Right lobe of liver (tissue), 4 donors: ENCODE measurements at regions not wholly inside any gene's neighbourhood (a gene's known extent, or its start where the extent isn't known, plus 50 kb on each side); places are given as distances from the start of the nearest gene placed in this dataset.

Experiments used
- POLR2A ChIP-seq: fragments of 450-650 bp; IDR thresholded peaks from one replicate; pipeline ENCODE4 v1.6.1; 2017; ENCODE audit warnings: antibody characterized with exemption, mild to moderate bottlenecking
- TF ChIP-seq, protein P1 (sequence below), 4 donors: fragments of 200-600 bp in 3 of 4; fragments of 450-650 bp in 1 of 4; IDR thresholded peaks; one replicate each; pipeline versions ENCODE4 v1.5.1 to v1.8.0; 2016 to 2022; ENCODE audit warnings: antibody characterized with exemption in 4 of 4, mild to moderate bottlenecking in 2 of 4
- donor health status: DM: no; HTN: no; CAD: no.
- donor health status: DM: no; HTN: no; CAD: no.
- donor health status: DM: no; HTN: yes; CAD: no.

DNA sequence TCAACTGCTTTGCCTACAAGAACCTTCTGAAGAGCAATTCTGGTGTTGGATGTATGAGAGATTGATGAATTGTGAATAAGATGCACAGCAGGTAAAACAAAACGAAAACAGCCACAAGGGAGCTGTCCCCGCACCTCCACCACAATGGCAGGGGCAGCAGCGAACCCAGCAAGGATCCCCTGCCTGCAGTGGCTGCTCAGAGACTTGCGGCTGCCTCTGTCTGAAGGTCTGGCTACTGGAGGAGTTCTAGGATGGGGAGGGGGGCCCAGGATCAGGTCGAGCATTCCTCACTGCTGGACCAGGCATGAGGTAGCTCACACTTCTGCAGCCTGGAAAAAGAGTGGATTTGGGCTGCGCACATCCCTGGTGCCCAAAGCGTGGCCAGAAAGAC is 523.5 kb downstream of the CDH26 start:
- TF ChIP-seq, protein P1, sequence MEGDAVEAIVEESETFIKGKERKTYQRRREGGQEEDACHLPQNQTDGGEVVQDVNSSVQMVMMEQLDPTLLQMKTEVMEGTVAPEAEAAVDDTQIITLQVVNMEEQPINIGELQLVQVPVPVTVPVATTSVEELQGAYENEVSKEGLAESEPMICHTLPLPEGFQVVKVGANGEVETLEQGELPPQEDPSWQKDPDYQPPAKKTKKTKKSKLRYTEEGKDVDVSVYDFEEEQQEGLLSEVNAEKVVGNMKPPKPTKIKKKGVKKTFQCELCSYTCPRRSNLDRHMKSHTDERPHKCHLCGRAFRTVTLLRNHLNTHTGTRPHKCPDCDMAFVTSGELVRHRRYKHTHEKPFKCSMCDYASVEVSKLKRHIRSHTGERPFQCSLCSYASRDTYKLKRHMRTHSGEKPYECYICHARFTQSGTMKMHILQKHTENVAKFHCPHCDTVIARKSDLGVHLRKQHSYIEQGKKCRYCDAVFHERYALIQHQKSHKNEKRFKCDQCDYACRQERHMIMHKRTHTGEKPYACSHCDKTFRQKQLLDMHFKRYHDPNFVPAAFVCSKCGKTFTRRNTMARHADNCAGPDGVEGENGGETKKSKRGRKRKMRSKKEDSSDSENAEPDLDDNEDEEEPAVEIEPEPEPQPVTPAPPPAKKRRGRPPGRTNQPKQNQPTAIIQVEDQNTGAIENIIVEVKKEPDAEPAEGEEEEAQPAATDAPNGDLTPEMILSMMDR (IDR thresholded peaks at IDR 0.05) = no peak
- TF ChIP-seq POLR2A = no peak
